ENCODE measurements at regions not wholly inside any gene's neighbourhood (a gene's known extent, or its start where the extent isn't known, plus 50 kb on each side); places are given as distances from the start of the nearest gene placed in this dataset.

GRCh38 chr2:138418453-138418852 lies 83.1 kb upstream of the SPOPL start:
- no peak for TF ChIP-seq EZH2phosphoT487 (IDR thresholded peaks at IDR 0.05; ENCODE audit: insufficient read depth, low read depth)
- no peak for TF ChIP-seq EZH2 (IDR thresholded peaks at IDR 0.05; ENCODE audit: insufficient read depth, poor library complexity, severe bottlenecking)

All from GM23248 (cell line).